ENCODE measurements at regions not wholly inside any gene's neighbourhood (a gene's known extent, or its start where the extent isn't known, plus 50 kb on each side); places are given as distances from the start of the nearest gene placed in this dataset.

GRCh38 chr15:39273717-39274411, 307.0 kb upstream of the THBS1 start (continued):
- TF ChIP-seq, protein P1, sequence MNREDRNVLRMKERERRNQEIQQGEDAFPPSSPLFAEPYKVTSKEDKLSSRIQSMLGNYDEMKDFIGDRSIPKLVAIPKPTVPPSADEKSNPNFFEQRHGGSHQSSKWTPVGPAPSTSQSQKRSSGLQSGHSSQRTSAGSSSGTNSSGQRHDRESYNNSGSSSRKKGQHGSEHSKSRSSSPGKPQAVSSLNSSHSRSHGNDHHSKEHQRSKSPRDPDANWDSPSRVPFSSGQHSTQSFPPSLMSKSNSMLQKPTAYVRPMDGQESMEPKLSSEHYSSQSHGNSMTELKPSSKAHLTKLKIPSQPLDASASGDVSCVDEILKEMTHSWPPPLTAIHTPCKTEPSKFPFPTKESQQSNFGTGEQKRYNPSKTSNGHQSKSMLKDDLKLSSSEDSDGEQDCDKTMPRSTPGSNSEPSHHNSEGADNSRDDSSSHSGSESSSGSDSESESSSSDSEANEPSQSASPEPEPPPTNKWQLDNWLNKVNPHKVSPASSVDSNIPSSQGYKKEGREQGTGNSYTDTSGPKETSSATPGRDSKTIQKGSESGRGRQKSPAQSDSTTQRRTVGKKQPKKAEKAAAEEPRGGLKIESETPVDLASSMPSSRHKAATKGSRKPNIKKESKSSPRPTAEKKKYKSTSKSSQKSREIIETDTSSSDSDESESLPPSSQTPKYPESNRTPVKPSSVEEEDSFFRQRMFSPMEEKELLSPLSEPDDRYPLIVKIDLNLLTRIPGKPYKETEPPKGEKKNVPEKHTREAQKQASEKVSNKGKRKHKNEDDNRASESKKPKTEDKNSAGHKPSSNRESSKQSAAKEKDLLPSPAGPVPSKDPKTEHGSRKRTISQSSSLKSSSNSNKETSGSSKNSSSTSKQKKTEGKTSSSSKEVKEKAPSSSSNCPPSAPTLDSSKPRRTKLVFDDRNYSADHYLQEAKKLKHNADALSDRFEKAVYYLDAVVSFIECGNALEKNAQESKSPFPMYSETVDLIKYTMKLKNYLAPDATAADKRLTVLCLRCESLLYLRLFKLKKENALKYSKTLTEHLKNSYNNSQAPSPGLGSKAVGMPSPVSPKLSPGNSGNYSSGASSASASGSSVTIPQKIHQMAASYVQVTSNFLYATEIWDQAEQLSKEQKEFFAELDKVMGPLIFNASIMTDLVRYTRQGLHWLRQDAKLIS (CRISPR knock-in tag; IDR thresholded peaks at IDR 0.05) = no peak
- TF ChIP-seq, protein P2, sequence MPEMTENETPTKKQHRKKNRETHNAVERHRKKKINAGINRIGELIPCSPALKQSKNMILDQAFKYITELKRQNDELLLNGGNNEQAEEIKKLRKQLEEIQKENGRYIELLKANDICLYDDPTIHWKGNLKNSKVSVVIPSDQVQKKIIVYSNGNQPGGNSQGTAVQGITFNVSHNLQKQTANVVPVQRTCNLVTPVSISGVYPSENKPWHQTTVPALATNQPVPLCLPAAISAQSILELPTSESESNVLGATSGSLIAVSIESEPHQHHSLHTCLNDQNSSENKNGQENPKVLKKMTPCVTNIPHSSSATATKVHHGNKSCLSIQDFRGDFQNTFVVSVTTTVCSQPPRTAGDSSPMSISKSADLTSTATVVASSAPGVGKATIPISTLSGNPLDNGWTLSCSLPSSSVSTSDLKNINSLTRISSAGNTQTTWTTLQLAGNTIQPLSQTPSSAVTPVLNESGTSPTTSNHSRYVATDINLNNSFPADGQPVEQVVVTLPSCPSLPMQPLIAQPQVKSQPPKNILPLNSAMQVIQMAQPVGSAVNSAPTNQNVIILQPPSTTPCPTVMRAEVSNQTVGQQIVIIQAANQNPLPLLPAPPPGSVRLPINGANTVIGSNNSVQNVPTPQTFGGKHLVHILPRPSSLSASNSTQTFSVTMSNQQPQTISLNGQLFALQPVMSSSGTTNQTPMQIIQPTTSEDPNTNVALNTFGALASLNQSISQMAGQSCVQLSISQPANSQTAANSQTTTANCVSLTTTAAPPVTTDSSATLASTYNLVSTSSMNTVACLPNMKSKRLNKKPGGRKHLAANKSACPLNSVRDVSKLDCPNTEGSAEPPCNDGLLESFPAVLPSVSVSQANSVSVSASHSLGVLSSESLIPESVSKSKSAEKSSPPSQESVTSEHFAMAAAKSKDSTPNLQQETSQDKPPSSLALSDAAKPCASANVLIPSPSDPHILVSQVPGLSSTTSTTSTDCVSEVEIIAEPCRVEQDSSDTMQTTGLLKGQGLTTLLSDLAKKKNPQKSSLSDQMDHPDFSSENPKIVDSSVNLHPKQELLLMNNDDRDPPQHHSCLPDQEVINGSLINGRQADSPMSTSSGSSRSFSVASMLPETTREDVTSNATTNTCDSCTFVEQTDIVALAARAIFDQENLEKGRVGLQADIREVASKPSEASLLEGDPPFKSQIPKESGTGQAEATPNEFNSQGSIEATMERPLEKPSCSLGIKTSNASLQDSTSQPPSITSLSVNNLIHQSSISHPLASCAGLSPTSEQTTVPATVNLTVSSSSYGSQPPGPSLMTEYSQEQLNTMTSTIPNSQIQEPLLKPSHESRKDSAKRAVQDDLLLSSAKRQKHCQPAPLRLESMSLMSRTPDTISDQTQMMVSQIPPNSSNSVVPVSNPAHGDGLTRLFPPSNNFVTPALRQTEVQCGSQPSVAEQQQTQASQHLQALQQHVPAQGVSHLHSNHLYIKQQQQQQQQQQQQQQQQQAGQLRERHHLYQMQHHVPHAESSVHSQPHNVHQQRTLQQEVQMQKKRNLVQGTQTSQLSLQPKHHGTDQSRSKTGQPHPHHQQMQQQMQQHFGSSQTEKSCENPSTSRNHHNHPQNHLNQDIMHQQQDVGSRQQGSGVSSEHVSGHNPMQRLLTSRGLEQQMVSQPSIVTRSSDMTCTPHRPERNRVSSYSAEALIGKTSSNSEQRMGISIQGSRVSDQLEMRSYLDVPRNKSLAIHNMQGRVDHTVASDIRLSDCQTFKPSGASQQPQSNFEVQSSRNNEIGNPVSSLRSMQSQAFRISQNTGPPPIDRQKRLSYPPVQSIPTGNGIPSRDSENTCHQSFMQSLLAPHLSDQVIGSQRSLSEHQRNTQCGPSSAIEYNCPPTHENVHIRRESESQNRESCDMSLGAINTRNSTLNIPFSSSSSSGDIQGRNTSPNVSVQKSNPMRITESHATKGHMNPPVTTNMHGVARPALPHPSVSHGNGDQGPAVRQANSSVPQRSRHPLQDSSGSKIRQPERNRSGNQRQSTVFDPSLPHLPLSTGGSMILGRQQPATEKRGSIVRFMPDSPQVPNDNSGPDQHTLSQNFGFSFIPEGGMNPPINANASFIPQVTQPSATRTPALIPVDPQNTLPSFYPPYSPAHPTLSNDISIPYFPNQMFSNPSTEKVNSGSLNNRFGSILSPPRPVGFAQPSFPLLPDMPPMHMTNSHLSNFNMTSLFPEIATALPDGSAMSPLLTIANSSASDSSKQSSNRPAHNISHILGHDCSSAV (CRISPR knock-in tag; IDR thresholded peaks at IDR 0.05; ENCODE audit: borderline replicate concordance) = no peak
- no peak for TF ChIP-seq ZNF687 (CRISPR knock-in tag; IDR thresholded peaks at IDR 0.05)
- TF ChIP-seq NFATC3 (CRISPR knock-in tag; IDR thresholded peaks at IDR 0.05) = no peak
- TF ChIP-seq TAF1 (CRISPR knock-in tag; IDR thresholded peaks at IDR 0.05) = no peak
- TF ChIP-seq RFX1 (IDR thresholded peaks at IDR 0.05) = no peak
- TF ChIP-seq ZNF225 (CRISPR knock-in tag; IDR thresholded peaks at IDR 0.05) = no peak
